SU-DHL-6 (cell line): ENCODE measurements at regions not wholly inside any gene's neighbourhood (a gene's known extent, or its start where the extent isn't known, plus 50 kb on each side); places are given as distances from the start of the nearest gene placed in this dataset.

Experiments
- EZH2phosphoT487 ChIP-seq: fragments of 200-600 bp; sonication (generic), shearing (Covaris generic); conservative IDR thresholded peaks from 2 replicates; pipeline ENCODE4 v1.6.1; 2018; ENCODE audit warnings: mild to moderate bottlenecking, antibody characterized with exemption, low read length, moderate library complexity, mixed read lengths
- TF ChIP-seq, protein P1 (sequence below): fragments of 200-600 bp; sonication (generic); IDR thresholded peaks from one replicate; pipeline ENCODE4 v1.5.1; 2017; ENCODE audit warnings: antibody characterized with exemption, mild to moderate bottlenecking, low read length, moderate library complexity; ENCODE audit not compliant: insufficient read depth, poor library complexity, severe bottlenecking

DNA sequence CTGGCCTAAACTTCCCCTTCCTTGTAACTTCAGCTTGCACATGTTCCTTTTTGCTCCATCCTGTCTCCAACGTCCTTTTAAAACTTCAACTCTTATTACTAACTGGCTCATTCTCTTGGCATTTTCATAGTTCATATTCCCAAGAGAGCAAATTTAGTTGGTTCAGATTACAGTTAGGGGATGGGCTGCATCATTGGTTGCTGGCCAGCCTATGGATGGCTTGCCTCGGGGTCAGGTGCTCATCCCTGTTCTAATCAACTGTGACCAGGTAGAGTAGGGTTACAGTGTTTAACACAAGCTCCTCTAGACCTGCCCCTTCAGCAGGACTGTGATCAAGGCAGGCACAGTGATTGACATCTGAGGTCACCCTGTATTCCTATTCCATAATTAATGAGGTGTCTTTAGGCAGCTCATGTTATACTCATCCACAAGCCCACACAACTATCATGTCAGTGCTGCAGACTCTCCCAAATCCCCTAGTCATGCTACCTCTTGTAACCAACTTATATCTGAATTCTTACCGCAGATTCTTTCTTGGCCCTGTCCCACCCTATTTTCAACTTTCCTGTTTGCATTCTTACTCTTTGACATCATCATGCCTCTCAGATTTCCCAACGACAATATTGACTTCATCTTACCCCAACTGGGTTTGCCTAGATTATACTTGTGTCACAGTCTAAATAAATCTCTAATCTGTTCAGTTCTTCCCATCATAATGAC lies 293.3 kb downstream of the MTX2 start:
- TF ChIP-seq, protein P1, sequence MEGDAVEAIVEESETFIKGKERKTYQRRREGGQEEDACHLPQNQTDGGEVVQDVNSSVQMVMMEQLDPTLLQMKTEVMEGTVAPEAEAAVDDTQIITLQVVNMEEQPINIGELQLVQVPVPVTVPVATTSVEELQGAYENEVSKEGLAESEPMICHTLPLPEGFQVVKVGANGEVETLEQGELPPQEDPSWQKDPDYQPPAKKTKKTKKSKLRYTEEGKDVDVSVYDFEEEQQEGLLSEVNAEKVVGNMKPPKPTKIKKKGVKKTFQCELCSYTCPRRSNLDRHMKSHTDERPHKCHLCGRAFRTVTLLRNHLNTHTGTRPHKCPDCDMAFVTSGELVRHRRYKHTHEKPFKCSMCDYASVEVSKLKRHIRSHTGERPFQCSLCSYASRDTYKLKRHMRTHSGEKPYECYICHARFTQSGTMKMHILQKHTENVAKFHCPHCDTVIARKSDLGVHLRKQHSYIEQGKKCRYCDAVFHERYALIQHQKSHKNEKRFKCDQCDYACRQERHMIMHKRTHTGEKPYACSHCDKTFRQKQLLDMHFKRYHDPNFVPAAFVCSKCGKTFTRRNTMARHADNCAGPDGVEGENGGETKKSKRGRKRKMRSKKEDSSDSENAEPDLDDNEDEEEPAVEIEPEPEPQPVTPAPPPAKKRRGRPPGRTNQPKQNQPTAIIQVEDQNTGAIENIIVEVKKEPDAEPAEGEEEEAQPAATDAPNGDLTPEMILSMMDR: no peak
- TF ChIP-seq EZH2phosphoT487: no peak
